ENCODE measurements at regions not wholly inside any gene's neighbourhood (a gene's known extent, or its start where the extent isn't known, plus 50 kb on each side); places are given as distances from the start of the nearest gene placed in this dataset.
A peak's percentile ranks its signal among the peaks of the same experiment; 100 is the strongest.

DNA sequence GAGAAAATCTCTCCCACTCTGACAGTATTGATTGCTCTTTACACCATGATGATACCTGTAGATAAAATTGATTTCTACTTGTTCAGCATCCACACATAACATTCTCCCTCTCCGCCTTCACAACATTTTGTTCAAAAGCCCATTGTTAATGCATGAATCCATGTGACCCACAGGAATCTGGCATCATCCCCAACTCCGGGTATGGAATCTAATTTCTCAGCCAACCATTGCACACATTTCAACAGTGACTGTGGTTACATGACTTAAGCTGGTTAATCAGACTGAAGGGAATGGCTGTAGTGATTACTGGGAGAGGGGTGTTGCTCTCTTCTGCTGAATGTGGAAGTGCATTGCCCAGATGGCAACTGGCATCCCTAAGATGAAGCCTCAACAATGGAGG lies 161.4 kb upstream of the C16orf82 start:
- no peak overlapping the region for H3K4me3 ChIP-seq (ENCODE audit: low read depth, poor library complexity, severe bottlenecking)
- 53% methylated on average over 2 of the region's 2 CpGs for WGBS, 2 donors
- intact Hi-C loops (cut with DNase I; ENCODE audit: low total_unique reads), result no loop called here
- no peak for TF ChIP-seq POLR2A (IDR thresholded peaks at IDR 0.05)
- TF ChIP-seq, protein P1, sequence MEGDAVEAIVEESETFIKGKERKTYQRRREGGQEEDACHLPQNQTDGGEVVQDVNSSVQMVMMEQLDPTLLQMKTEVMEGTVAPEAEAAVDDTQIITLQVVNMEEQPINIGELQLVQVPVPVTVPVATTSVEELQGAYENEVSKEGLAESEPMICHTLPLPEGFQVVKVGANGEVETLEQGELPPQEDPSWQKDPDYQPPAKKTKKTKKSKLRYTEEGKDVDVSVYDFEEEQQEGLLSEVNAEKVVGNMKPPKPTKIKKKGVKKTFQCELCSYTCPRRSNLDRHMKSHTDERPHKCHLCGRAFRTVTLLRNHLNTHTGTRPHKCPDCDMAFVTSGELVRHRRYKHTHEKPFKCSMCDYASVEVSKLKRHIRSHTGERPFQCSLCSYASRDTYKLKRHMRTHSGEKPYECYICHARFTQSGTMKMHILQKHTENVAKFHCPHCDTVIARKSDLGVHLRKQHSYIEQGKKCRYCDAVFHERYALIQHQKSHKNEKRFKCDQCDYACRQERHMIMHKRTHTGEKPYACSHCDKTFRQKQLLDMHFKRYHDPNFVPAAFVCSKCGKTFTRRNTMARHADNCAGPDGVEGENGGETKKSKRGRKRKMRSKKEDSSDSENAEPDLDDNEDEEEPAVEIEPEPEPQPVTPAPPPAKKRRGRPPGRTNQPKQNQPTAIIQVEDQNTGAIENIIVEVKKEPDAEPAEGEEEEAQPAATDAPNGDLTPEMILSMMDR (IDR thresholded peaks at IDR 0.05), result no peak
- no peak for DNase-seq (ENCODE audit: low spot score in 2 of 2)

DNA sequence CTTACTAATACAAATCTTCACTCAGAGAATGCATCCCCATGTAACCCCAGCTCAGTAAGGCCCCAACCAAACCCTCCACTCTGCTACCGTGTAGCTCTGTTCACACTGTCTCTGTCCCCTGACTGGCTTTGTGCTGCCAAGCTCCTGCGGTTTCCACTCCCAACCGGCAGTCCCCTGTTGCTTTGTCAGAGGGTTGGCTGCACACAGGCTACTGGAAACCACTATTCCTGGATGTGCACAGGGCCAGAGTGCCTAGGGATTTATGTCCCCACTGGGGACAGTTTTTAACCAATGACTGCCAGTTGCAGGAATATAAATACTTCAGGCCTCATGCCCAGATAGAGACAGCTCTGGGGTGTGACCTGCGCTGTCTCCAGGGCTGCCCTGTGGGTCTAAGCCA lies 157.1 kb upstream of the C16orf82 start:
- DNase-seq (ENCODE audit: low spot score in 2 of 2), result no peak
- TF ChIP-seq POLR2A (IDR thresholded peaks at IDR 0.05), result no peak
- TF ChIP-seq, protein P1 (IDR thresholded peaks at IDR 0.05), result no peak
- H3K4me3 ChIP-seq (ENCODE audit: low read depth, poor library complexity, severe bottlenecking), result no peak overlapping the region
- intact Hi-C loops (cut with DNase I; ENCODE audit: low total_unique reads), result no loop called here
- 47 to 73% methylated on average over 4 of the region's 4 CpGs for WGBS, 2 donors

DNA sequence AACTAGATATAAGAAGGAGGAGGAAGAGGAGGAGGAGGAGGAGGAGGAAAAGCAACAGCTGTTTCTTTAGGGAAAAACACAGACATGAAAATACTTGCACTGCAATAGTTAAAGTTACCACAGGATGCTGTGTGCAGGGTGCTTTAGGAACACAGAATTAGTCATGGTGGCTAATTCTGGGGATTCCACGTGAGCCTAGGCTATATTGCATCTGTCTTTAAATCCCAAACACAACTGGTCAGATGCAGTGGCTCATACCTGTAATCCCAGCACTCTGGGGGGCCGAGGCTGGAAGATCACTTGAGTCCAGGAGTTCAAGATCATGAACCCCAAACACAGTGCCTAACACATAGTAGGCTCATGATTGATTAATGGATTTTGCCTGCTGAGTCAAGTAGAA lies 155.3 kb upstream of the C16orf82 start:
- no peak overlapping the region for H3K4me3 ChIP-seq (ENCODE audit: low read depth, poor library complexity, severe bottlenecking)
- no peak for DNase-seq (ENCODE audit: low spot score in 2 of 2)
- TF ChIP-seq POLR2A (IDR thresholded peaks at IDR 0.05), result no peak
- TF ChIP-seq, protein P1 (IDR thresholded peaks at IDR 0.05), result no peak
- 52 to 56% methylated on average over 2 of the region's 2 CpGs for WGBS, 2 donors
- intact Hi-C loops (cut with DNase I; ENCODE audit: low total_unique reads), result no loop called here

DNA sequence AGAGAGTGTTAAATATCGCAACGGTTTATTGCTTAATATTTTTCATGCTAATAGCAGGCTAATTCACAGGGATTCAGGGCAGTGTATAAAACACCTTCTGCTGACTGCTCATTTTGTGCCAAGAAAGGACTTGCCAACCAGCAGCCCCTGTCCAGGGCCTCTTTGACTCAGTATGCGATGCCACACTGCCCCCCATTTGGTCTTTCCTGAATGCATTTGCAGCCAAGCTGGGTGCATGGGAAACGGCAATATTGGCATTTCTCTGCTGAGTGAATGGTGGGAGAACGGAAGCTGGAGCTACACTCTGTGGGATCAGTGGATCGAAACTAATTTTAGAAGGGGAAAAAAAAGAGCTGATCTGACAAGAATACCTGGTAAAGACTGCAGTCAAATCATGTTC lies 152.9 kb upstream of the C16orf82 start:
- H3K4me3 ChIP-seq (ENCODE audit: low read depth, poor library complexity, severe bottlenecking), result no peak overlapping the region
- TF ChIP-seq, protein P1 (IDR thresholded peaks at IDR 0.05), result no peak
- TF ChIP-seq POLR2A (IDR thresholded peaks at IDR 0.05), result no peak
- intact Hi-C loops (cut with DNase I; ENCODE audit: low total_unique reads), result no loop called here
- no peak for DNase-seq (ENCODE audit: low spot score in 2 of 2)
- 73 to 74% methylated on average over 6 of the region's 6 CpGs for WGBS, 2 donors

DNA sequence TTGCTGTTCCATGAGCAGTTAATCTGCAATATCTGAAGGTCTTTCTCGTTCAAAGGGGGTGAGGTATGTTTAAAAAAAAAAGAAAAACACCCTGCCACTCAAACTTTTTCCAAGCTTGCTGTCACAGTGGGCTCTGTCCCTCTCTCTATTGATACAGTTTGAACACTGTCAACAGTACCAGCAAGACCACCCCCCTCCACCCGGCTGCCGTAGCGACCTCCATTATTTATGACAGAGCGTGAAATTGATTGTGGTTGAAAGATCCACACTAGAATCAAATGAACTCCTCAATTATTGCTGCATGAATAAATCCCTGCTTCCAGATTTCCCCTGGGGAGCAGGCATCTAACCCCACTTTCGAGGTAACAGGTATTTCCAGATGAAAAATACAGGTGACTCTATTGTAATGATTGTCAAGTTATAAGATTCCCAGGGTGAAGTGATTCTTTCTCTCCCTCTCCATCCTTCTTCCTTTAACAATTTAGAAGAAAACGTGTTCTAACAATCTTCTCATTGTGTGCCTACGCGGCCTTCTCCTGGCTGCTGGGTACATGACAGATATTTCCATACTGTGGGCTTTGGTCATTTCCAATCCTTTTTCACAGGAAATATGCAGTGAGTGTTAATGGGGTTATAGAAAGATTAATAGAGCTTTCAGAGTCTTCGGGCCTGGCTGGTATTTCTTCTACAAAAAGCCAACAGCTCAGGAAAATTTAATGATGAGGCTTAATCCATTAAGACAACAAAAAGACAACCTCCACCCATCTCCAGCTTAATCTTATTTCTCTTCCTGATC lies 135.7 kb upstream of the C16orf82 start:
- no peak overlapping the region for H3K4me3 ChIP-seq (ENCODE audit: low read depth, poor library complexity, severe bottlenecking)
- TF ChIP-seq, protein P1 (IDR thresholded peaks at IDR 0.05), result no peak
- no peak for TF ChIP-seq POLR2A (IDR thresholded peaks at IDR 0.05)
- intact Hi-C loops (cut with DNase I; ENCODE audit: low total_unique reads), result no loop called here
- 80% methylated on average over 10 of the region's 10 CpGs for WGBS, 2 donors
- DNase-seq (ENCODE audit: low spot score in 2 of 2), result no peak

DNA sequence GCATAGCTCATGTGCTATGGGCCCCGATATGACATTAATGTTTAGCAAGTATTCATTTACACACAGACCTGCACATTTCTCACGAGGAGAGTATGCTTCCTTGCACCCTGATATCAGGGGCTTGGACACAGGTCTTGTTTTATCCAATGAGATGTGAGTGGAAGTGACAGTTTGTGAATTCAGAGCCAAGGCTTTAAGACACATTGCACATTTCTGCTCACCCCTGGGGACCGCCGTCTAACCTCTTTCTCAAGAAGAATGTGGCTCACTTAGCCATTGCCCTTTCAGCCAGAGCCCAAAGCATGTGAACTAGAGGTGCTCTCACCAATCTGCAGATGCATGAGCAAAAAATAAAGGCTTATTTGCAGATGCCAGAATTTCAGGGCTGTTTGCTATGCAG lies 116.1 kb upstream of the C16orf82 start:
- intact Hi-C loops (cut with DNase I; ENCODE audit: low total_unique reads), result no loop called here
- no peak overlapping the region for H3K4me3 ChIP-seq (ENCODE audit: low read depth, poor library complexity, severe bottlenecking)
- DNase-seq (ENCODE audit: low spot score in 2 of 2), result peak in 1 of 2 donors; percentile 18

More for the DNA sequence above, 116.1 kb upstream of the C16orf82 start:
- TF ChIP-seq POLR2A (IDR thresholded peaks at IDR 0.05), result no peak
- TF ChIP-seq, protein P1 (IDR thresholded peaks at IDR 0.05), result no peak
- 62 to 66% methylated on average over 4 of the region's 4 CpGs for WGBS, 2 donors
